GM12878 (cell line): ENCODE measurements at regions not wholly inside any gene's neighbourhood (a gene's known extent, or its start where the extent isn't known, plus 50 kb on each side); places are given as distances from the start of the nearest gene placed in this dataset.

Experiments
- CEBPB ChIP-seq, 2 experiments: fragments of 150-350 bp in 1 of 2; IDR thresholded peaks; 2 replicates each; pipeline ENCODE4 v1.6.1; 2012 to 2014; ENCODE audit warnings: low read depth in 2 of 2, low read length in 2 of 2, borderline replicate concordance in 1 of 2, inconsistent platforms in 1 of 2
- CTCF ChIP-seq, 3 experiments: IDR thresholded peaks in 2 of 3; conservative IDR thresholded peaks in 1 of 3; 2 replicates each; pipeline ENCODE4 v1.5.1; 2011; ENCODE audit warnings: low read depth in 3 of 3, low read length in 3 of 3, mild to moderate bottlenecking in 3 of 3, control low read depth in 2 of 3, moderate library complexity in 2 of 3, inconsistent platforms in 1 of 3, mixed read lengths in 1 of 3; ENCODE audit not compliant: control insufficient read depth in 2 of 3, insufficient read depth in 1 of 3; ENCODE audit errors: extremely low read depth in 1 of 3
- E2F4 ChIP-seq: IDR thresholded peaks from 2 replicates; pipeline ENCODE4 v1.6.1; 2012; ENCODE audit warnings: low read depth, low read length, improper control_type of control experiment
- EZH2 ChIP-seq: IDR thresholded peaks from 2 replicates; pipeline ENCODE4 v1.6.1; 2012; ENCODE audit warnings: low read depth, mild to moderate bottlenecking, control low read depth, inconsistent platforms, low read length, borderline replicate concordance; ENCODE audit not compliant: control insufficient read depth
- MYC ChIP-seq: IDR thresholded peaks from 2 replicates; pipeline ENCODE4 v1.6.1; 2011; ENCODE audit warnings: mild to moderate bottlenecking, low read length, moderate library complexity, inconsistent platforms; ENCODE audit not compliant: insufficient read depth, insufficient replicate concordance, insufficient read length, severe bottlenecking
- POLR2A ChIP-seq: IDR thresholded peaks from 2 replicates; pipeline ENCODE4 v1.6.1; 2011; ENCODE audit warnings: low read depth, mild to moderate bottlenecking, low read length
- RCOR1 ChIP-seq: conservative IDR thresholded peaks from 2 replicates; pipeline ENCODE4 v1.6.1; 2012; ENCODE audit warnings: low read depth, low read length, improper control_type of control experiment
- RFX5 ChIP-seq: IDR thresholded peaks from 2 replicates; pipeline ENCODE4 v1.6.1; 2011; ENCODE audit warnings: low read depth, low read length, improper control_type of control experiment
- SREBF1 ChIP-seq: IDR thresholded peaks from 2 replicates; pipeline ENCODE4 v1.6.1; 2012; ENCODE audit warnings: mild to moderate bottlenecking, low read length

- TF ChIP-seq CTCF (IDR thresholded peaks at IDR 0.05 in 2 of 3, conservative IDR thresholded peaks at IDR 0.05 in 1 of 3; ENCODE audit: control insufficient read depth in 2 of 3, extremely low read depth in 1 of 3, insufficient read depth in 1 of 3, low read depth in 3 of 3, low read length in 3 of 3): no peak
- no peak for TF ChIP-seq SREBF1
- TF ChIP-seq RFX5: no peak
- TF ChIP-seq RCOR1: no peak
- TF ChIP-seq POLR2A: no peak
- TF ChIP-seq CEBPB (IDR thresholded peaks at IDR 0.05; ENCODE audit: borderline replicate concordance in 1 of 2, low read depth in 2 of 2, low read length in 2 of 2): no peak
- TF ChIP-seq EZH2: no peak
- no peak for TF ChIP-seq MYC
- no peak for TF ChIP-seq E2F4
Measured at GRCh38 chr15:38882221-38882620, 317.6 kb upstream of the RASGRP1 start.
